ENCODE measurements at regions not wholly inside any gene's neighbourhood (a gene's known extent, or its start where the extent isn't known, plus 50 kb on each side); places are given as distances from the start of the nearest gene placed in this dataset.
"Not testable (repeated sequence)": the region's sequence is repeated elsewhere in the genome, so short reads cannot be mapped to it uniquely, and the experiment has no call there.

DNA sequence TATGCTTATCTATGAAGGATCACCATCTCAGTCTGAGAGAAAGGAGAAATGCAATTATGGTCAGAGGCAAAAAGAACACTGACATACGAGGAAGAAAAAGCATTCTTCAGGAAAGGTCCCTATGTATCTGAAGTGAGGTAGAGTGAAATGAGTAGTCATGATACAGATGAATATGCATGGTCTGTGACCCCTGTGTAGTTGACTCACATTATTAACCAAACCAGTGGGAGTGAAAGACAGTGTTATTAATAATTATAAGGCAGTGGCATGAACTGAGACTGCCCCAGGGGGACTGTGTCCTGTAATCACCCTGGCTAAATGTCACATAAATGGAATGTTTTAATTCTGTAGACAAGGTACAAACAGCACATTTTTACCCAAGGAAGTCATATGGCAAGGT is 1320.2 kb upstream of the PCDH9 start:
- Histone ChIP-seq H3K4me3 (no peak overlapping the region), H3K27me3 (ENCODE audit: low read depth) (no peaks in the 10 kb centered on the region), H3K36me3 (no peaks in the 10 kb centered on the region), H3K9me3 (no peaks in the 10 kb centered on the region), H3K4me1 (no peaks in the 10 kb centered on the region), H3K27ac (no peak overlapping the region)
- intact Hi-C loops (cut with DNase I) = no loop called here
- TF ChIP-seq, protein P1, sequence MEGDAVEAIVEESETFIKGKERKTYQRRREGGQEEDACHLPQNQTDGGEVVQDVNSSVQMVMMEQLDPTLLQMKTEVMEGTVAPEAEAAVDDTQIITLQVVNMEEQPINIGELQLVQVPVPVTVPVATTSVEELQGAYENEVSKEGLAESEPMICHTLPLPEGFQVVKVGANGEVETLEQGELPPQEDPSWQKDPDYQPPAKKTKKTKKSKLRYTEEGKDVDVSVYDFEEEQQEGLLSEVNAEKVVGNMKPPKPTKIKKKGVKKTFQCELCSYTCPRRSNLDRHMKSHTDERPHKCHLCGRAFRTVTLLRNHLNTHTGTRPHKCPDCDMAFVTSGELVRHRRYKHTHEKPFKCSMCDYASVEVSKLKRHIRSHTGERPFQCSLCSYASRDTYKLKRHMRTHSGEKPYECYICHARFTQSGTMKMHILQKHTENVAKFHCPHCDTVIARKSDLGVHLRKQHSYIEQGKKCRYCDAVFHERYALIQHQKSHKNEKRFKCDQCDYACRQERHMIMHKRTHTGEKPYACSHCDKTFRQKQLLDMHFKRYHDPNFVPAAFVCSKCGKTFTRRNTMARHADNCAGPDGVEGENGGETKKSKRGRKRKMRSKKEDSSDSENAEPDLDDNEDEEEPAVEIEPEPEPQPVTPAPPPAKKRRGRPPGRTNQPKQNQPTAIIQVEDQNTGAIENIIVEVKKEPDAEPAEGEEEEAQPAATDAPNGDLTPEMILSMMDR (IDR thresholded peaks at IDR 0.05) = no peak
- no peak for DNase-seq
- ATAC-seq = no peak

DNA sequence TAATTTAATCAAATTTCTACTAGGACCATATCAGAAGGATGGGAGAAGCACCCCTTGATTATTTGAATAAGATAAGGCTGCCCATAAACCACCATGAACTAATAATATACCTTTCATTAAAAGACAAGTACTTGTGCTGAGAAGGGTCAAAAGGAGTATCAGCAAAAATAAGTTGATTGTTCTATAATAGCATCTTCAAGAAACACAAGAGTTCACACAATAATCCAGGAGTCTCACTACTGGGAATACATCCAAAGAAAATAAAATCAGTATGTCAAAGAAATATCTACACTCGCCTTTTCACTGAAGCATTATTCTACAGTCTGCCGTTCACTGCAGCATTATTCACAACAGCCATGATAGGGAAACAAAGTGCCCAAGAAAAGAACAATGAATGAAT is 1310.1 kb upstream of the PCDH9 start:
- TF ChIP-seq, protein P1 (IDR thresholded peaks at IDR 0.05) = no peak
- no peaks in the 10 kb centered on the region for H3K4me1 ChIP-seq
- ATAC-seq = no peak
- no peak overlapping the region for H3K27ac ChIP-seq
- no peak overlapping the region for H3K4me3 ChIP-seq
- H3K36me3 ChIP-seq = no peaks in the 10 kb centered on the region
- no peak for DNase-seq
- H3K27me3 ChIP-seq (ENCODE audit: low read depth) = no peaks in the 10 kb centered on the region
- intact Hi-C loops (cut with DNase I) = no loop called here
- H3K9me3 ChIP-seq = no peaks in the 10 kb centered on the region

DNA sequence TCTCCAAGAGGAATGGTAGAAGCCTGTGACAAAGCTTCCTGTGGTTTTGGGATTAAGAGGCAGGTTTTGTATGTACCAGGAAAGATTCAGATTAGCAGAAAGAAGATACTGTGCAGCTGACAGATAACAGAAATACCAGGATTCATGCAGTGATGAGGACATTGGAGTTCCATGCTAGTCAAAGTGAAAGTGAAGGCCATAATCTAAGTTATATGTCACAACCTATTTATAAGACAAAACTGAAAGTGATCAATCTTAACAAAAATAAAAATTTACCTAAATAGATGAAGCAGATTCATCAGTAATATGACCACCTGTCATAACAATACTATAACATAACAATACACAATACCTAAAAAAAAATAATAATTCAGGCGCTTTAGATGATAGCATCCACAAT is 1305.2 kb upstream of the PCDH9 start:
- H3K27ac ChIP-seq = no peak overlapping the region

DNA sequence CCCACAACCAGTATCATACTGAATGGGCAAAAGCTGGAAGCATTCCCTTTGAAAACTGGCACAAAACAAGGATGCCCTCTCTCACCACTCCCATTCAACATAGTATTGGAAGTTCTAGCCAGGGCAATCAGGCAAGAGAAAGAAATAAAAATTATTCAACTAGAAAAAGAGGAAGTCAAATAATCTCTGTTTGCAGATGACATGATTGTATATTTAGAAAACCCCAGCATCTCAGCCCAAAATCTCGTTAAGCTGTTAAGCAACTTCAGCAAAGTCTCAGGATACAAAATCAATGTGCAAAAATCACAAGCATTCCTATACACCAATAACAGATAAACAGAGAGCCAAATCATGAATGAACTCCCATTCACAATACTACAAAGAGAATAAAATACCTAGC is 1297.0 kb upstream of the PCDH9 start:
- intact Hi-C loops (cut with DNase I); H3K27me3 ChIP-seq (ENCODE audit: low read depth); H3K36me3 ChIP-seq; H3K4me1 ChIP-seq; DNase-seq; H3K27ac ChIP-seq; ATAC-seq; H3K9me3 ChIP-seq; H3K4me3 ChIP-seq: not testable (repeated sequence)

More for the DNA sequence above, 1305.2 kb upstream of the PCDH9 start:
- H3K36me3 ChIP-seq = no peaks in the 10 kb centered on the region
- DNase-seq = no peak
- no peak overlapping the region for H3K4me3 ChIP-seq
- no peak for ATAC-seq
- H3K27me3 ChIP-seq (ENCODE audit: low read depth) = no peaks in the 10 kb centered on the region
- TF ChIP-seq, protein P1 (IDR thresholded peaks at IDR 0.05) = no peak
- intact Hi-C loops (cut with DNase I) = no loop called here
- H3K9me3 ChIP-seq = no peaks in the 10 kb centered on the region
- no peaks in the 10 kb centered on the region for H3K4me1 ChIP-seq

DNA sequence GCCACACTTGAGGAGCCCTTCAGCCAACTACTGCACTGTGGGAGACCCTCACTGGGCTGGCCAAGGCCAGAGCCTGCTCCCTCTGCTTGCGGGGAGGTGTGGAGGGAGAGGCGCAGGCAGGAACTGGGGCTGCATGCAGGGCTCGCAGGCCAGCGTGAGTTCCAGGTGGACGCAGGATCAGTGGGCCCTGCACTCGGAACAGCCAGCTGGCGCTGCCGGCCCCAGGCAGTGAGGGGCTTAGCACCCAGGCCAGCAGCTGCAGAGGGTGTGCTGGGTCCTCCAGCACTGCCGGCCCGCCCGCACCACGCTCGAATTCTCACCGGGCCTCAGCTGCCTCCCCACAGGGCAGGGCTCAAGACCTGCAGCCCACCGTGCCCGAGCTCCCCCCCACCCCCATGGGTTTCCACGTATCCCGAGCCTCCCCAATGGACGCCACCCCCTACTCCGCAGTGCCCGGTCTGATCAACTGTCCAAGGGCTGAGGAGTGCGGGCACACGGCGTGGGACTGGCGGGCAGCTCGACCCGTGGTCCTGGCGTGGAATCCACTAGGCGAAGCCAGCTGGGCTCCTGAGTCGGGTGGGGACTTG is 1293.8 kb upstream of the PCDH9 start:
- Histone ChIP-seq H3K4me3 (no peak overlapping the region), H3K4me1 (no peaks in the 10 kb centered on the region), H3K9me3 (no peaks in the 10 kb centered on the region), H3K36me3 (no peaks in the 10 kb centered on the region), H3K27ac (no peak overlapping the region), H3K27me3 (ENCODE audit: low read depth) (no peaks in the 10 kb centered on the region)
- intact Hi-C loops (cut with DNase I) = no loop called here
- TF ChIP-seq, protein P1 (IDR thresholded peaks at IDR 0.05) = no peak
- DNase-seq = no peak
- ATAC-seq = no peak

DNA sequence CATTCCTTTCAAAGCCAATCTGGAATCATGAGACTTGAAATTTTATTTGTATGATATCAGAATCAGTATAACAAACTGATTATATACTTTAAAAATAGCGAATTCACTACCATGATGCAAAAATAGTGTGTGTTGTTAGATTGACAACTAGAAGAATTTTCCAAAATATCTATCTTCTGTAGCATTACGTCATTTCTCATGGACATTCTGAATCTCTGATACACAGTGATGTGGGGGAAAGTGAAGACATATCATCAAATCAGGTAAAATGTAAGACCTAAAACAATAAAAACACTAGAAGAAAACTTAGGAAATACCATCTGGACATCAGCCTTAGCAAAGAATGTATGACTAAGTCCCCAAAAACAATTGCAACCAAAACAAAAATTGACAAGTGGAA is 1292.0 kb upstream of the PCDH9 start:
- Histone ChIP-seq H3K4me1 (no peaks in the 10 kb centered on the region), H3K4me3 (no peak overlapping the region), H3K36me3 (no peaks in the 10 kb centered on the region), H3K27me3 (ENCODE audit: low read depth) (no peaks in the 10 kb centered on the region), H3K27ac (no peak overlapping the region), H3K9me3 (no peaks in the 10 kb centered on the region)
- DNase-seq (no peak), ATAC-seq (no peak)
- TF ChIP-seq, protein P1 (IDR thresholded peaks at IDR 0.05) = no peak
- intact Hi-C loops (cut with DNase I) = no loop called here

All from lower lobe of right lung (tissue), 2 donors.